NB4 (cell line): ENCODE measurements at regions not wholly inside any gene's neighbourhood (a gene's known extent, or its start where the extent isn't known, plus 50 kb on each side); places are given as distances from the start of the nearest gene placed in this dataset.

ENCODE experiments used
- DNase-seq: peaks from one replicate; pipeline ENCODE4 v3.0.0; 2010; ENCODE audit warnings: low read depth
- H3K4me3 ChIP-seq: one replicate; pipeline ENCODE4 v1.5.1; 2011; ENCODE audit warnings: mild to moderate bottlenecking, low read depth, low read length, moderate library complexity
- CTCF ChIP-seq: IDR thresholded peaks from one replicate; pipeline ENCODE4 v1.5.1; 2012; ENCODE audit warnings: low read depth, low read length
- MAX ChIP-seq: IDR thresholded peaks from 2 replicates; pipeline ENCODE4 v1.6.1; 2011; ENCODE audit warnings: low read depth, low read length
- MYC ChIP-seq: IDR thresholded peaks from 2 replicates; pipeline ENCODE4 v1.6.1; 2011; ENCODE audit warnings: low read depth, low read length
- POLR2A ChIP-seq: IDR thresholded peaks from 2 replicates; pipeline ENCODE4 v1.6.1; 2011; ENCODE audit warnings: mild to moderate bottlenecking; ENCODE audit not compliant: insufficient read length; ENCODE audit errors: extremely low read depth

GRCh38 chr9:14403081-14403480 is 89.1 kb upstream of the NFIB start:
- no peak for DNase-seq
- no peak overlapping the region for H3K4me3 ChIP-seq
- TF ChIP-seq CTCF (no peak), MAX (no peak), POLR2A (no peak), MYC (no peak)

- DNase-seq, result no peak
- no peak overlapping the region for H3K4me3 ChIP-seq
- TF ChIP-seq CTCF (no peak), MYC (no peak), POLR2A (no peak), MAX (no peak)
Observed at GRCh38 chr9:14402583-14402982, 88.6 kb upstream of the NFIB start.

GRCh38 chr9:14401911-14402310 is 88.0 kb upstream of the NFIB start:
- H3K4me3 ChIP-seq, result no peak overlapping the region
- no peak for DNase-seq
- no peak for TF ChIP-seq MYC
- no peak for TF ChIP-seq POLR2A
- no peak for TF ChIP-seq MAX
- TF ChIP-seq CTCF, result no peak

- DNase-seq, result peak; percentile 28
- TF ChIP-seq POLR2A (no peak), CTCF (peak; percentile 7), MAX (no peak), MYC (no peak)
- H3K4me3 ChIP-seq, result no peak overlapping the region
Observed at GRCh38 chr9:14400658-14400995, 86.7 kb upstream of the NFIB start.

DNA sequence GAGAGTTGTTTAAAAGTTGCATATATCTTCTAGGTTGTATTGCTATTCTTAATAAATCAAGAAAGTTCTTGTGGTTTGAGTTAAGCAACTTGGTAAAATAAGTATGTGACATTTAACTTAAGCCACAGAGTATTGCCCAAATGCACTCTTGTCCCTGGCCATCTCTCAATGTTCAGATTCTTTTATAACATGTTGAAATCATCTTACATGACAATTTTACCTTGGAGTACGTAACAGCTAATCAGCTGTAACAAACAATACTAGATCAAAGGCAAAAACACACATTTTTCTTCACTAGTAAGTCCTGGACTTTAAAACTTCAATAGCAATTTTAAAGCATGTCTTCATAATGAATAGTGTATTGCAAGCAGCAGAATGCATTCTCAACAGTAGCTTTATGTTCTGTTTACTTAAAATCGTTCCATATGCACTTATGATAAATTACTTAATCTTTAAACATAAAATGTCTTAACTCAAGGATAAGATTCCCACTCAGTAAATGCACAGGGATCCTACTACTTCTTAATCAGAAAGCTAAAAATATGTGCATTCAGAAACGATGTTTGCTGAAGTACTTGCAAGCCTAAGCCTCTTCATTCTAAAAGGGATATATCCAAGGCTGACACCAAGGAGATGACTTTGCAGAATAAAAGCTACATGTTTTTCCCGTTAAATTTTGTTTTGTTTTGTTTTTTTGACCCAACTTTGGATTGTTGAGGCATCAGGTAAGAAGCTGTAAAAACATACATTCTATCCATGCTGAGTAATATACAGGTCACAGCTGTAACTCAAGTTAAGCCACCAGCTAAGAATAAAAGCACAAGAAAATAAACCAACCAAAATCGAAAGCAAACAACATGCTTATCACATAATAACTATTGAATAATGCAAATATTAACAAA is 86.1 kb upstream of the NFIB start:
- DNase-seq, result no peak
- TF ChIP-seq CTCF, result no peak
- TF ChIP-seq POLR2A, result no peak
- no peak for TF ChIP-seq MYC
- TF ChIP-seq MAX, result no peak
- H3K4me3 ChIP-seq, result no peak overlapping the region
